ENCODE measurements at regions not wholly inside any gene's neighbourhood (a gene's known extent, or its start where the extent isn't known, plus 50 kb on each side); places are given as distances from the start of the nearest gene placed in this dataset.

DNA sequence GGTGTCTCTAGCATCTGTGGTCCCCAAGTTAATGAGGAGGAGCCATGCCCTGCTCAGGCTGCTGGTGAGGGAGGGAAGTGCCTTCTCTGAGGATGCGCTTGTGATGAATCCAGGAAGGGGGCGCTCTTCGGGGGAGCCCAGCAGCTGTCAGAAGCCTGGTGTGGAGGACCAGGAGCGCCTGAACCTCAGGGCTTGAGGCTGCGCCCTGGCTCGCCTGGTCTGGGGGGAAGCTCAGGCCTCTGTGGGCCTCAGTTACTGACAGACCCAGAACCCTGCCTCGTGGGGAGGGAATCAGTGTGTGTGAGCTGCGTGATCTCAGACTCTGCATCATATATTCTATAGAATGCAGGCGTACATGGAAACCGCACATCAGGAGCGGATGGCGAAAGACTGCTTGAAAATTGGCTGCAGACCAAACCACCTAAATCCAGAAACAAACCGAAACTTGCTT lies 126.1 kb downstream of the SEC14L1 start:
- no peak overlapping the region for H3K4me3 ChIP-seq
- 55 to 62% methylated on average over 10 to 13 of the region's 13 CpGs for WGBS, 2 donors
- H3K4me1 ChIP-seq = peaks cover 0 to 7% (median 0%) of the 10 kb centered on the region in 4 donors
- TF ChIP-seq POLR2A (IDR thresholded peaks at IDR 0.05) (no peak), POLR2AphosphoS5 (IDR thresholded peaks at IDR 0.05) (no peak), EP300 (IDR thresholded peaks at IDR 0.05) (no peak)
- TF ChIP-seq, protein P1, sequence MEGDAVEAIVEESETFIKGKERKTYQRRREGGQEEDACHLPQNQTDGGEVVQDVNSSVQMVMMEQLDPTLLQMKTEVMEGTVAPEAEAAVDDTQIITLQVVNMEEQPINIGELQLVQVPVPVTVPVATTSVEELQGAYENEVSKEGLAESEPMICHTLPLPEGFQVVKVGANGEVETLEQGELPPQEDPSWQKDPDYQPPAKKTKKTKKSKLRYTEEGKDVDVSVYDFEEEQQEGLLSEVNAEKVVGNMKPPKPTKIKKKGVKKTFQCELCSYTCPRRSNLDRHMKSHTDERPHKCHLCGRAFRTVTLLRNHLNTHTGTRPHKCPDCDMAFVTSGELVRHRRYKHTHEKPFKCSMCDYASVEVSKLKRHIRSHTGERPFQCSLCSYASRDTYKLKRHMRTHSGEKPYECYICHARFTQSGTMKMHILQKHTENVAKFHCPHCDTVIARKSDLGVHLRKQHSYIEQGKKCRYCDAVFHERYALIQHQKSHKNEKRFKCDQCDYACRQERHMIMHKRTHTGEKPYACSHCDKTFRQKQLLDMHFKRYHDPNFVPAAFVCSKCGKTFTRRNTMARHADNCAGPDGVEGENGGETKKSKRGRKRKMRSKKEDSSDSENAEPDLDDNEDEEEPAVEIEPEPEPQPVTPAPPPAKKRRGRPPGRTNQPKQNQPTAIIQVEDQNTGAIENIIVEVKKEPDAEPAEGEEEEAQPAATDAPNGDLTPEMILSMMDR (IDR thresholded peaks at IDR 0.05) = no peak
- no peak overlapping the region for H3K27ac ChIP-seq
- DNase-seq = no peak
- no peaks in the 10 kb centered on the region for H3K27me3 ChIP-seq
- ATAC-seq (ENCODE audit: low FRiP score in 2 of 2) = no peak
- H3K36me3 ChIP-seq = no peaks in the 10 kb centered on the region
- no peaks in the 10 kb centered on the region for H3K9me3 ChIP-seq

- Histone ChIP-seq H3K4me1 (peaks cover 0 to under 1% (median 0%) of the 10 kb centered on the region in 4 donors), H3K9me3 (no peaks in the 10 kb centered on the region), H3K27me3 (no peaks in the 10 kb centered on the region), H3K4me3 (no peak overlapping the region), H3K36me3 (no peaks in the 10 kb centered on the region), H3K27ac (no peak overlapping the region)
- no peak for ATAC-seq (ENCODE audit: low FRiP score in 2 of 2)
- DNase-seq = no peak
- TF ChIP-seq POLR2AphosphoS5 (IDR thresholded peaks at IDR 0.05) (no peak), EP300 (IDR thresholded peaks at IDR 0.05) (no peak), POLR2A (IDR thresholded peaks at IDR 0.05) (no peak)
- TF ChIP-seq, protein P1 (IDR thresholded peaks at IDR 0.05) = no peak
- WGBS, 2 donors = 80 to 87% methylated on average over 18 of the region's 18 CpGs
Observed at GRCh38 chr17:77269696-77270681, 129.2 kb downstream of the SEC14L1 start.

GRCh38 chr17:77271411-77271810 lies 130.6 kb downstream of the SEC14L1 start:
- Histone ChIP-seq H3K4me3 (no peak overlapping the region), H3K36me3 (no peaks in the 10 kb centered on the region), H3K4me1 (no peaks in the 10 kb centered on the region), H3K27ac (no peak overlapping the region), H3K9me3 (no peaks in the 10 kb centered on the region), H3K27me3 (no peaks in the 10 kb centered on the region)
- DNase-seq (no peak), ATAC-seq (ENCODE audit: low FRiP score in 2 of 2) (no peak)
- WGBS, 2 donors = 85 to 91% methylated on average over 7 to 8 of the region's 8 CpGs
- TF ChIP-seq EP300 (IDR thresholded peaks at IDR 0.05) = no peak
- TF ChIP-seq, protein P1 (IDR thresholded peaks at IDR 0.05) = no peak
- TF ChIP-seq POLR2A (IDR thresholded peaks at IDR 0.05) = no peak
- TF ChIP-seq POLR2AphosphoS5 (IDR thresholded peaks at IDR 0.05) = no peak

DNA sequence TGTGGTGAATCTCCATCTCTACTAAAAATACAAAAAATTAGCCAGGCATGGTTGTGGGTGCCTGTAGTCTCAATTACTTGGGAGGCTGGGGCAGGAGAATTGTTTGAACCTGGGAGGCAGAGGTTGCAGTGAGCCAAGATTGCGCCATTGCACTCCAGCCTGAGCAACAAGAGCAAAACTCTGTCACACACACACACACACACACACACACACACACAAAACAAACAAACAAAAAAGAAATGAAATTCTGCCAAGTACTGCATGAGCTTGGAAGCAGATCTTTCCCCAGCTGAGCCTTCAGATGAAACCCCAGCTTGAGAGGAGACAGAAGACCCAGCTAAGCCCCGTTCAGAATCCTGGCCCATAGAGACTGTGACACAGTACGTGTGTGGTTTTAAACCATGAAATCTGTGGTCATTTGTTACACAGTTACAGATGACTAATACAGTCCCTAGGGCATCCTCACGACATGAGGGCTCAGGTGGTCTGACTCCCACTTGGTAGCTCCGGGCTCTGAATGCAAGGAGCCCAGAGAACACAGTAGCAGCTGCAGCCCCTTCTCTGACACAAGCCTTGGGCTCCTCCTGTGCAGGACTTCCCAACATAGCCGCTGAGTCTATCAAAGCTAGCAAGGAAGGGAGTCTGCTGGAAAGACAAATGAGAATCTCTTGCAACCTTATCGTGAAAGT lies 132.8 kb downstream of the SEC14L1 start:
- ATAC-seq (ENCODE audit: low FRiP score in 2 of 2) (no peak), DNase-seq (no peak)
- Histone ChIP-seq H3K36me3 (no peaks in the 10 kb centered on the region), H3K27ac (no peak overlapping the region), H3K4me3 (no peak overlapping the region), H3K27me3 (no peaks in the 10 kb centered on the region), H3K9me3 (no peaks in the 10 kb centered on the region), H3K4me1 (no peaks in the 10 kb centered on the region)
- WGBS, 2 donors = 78 to 84% methylated on average over 7 of the region's 7 CpGs
- TF ChIP-seq POLR2AphosphoS5 (IDR thresholded peaks at IDR 0.05) (no peak), POLR2A (IDR thresholded peaks at IDR 0.05) (no peak), EP300 (IDR thresholded peaks at IDR 0.05) (no peak)
- TF ChIP-seq, protein P1 (IDR thresholded peaks at IDR 0.05) = no peak

All from upper lobe of left lung (tissue), 6 donors.